ENCODE measurements at regions not wholly inside any gene's neighbourhood (a gene's known extent, or its start where the extent isn't known, plus 50 kb on each side); places are given as distances from the start of the nearest gene placed in this dataset.

DNA sequence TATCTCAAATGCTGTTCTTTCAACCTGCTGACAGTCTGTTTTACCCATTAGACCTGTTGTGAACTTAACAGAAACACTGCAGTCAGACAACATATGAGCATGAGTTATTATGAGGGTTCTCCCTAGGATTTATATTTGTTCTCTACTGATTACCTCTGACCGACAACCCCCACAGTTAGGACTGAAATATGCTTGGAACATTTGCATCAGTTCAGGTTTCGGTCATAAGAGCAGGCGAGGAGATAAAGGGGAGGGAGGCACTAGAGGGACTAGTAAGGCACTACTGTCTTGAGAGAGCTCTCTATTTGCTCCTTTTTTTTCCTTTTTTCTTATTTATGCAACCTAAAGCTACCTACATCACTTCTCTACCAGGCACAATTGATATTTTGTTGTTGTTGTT, 133.2 kb upstream of the REG3G start:
- TF ChIP-seq POLR2A (IDR thresholded peaks at IDR 0.05): no peak
- no peak for TF ChIP-seq CTCF (IDR thresholded peaks at IDR 0.05)

Measured in testis (tissue), 2 donors.